C4-2B (cell line): ENCODE measurements at regions not wholly inside any gene's neighbourhood (a gene's known extent, or its start where the extent isn't known, plus 50 kb on each side); places are given as distances from the start of the nearest gene placed in this dataset.

Experiments used
- H3K27ac ChIP-seq: fragments of 450-650 bp; 2 replicates; pipeline ENCODE4 v1.5.1; 2017
- CTCF ChIP-seq: fragments of 450-650 bp; conservative IDR thresholded peaks from 2 replicates; pipeline ENCODE4 v1.5.1; 2017; ENCODE audit warnings: mild to moderate bottlenecking
- ZFX ChIP-seq: fragments of 450-650 bp; IDR thresholded peaks from 2 replicates; pipeline ENCODE4 v1.6.1; 2017

GRCh38 chr9:118305331-118305730 lies 601.1 kb downstream of the TLR4 start:
- TF ChIP-seq CTCF (no peak), ZFX (no peak)
- no peak overlapping the region for H3K27ac ChIP-seq

- TF ChIP-seq ZFX (no peak), CTCF (no peak)
- H3K27ac ChIP-seq = no peak overlapping the region
These were observed 602.6 kb downstream of the TLR4 start for GRCh38 chr9:118306801-118307200.

GRCh38 chr9:118313965-118314364 lies 609.8 kb downstream of the TLR4 start:
- TF ChIP-seq ZFX = no peak
- TF ChIP-seq CTCF = no peak
- no peak overlapping the region for H3K27ac ChIP-seq

GRCh38 chr9:118316831-118317343 lies 612.7 kb downstream of the TLR4 start:
- TF ChIP-seq ZFX = no peak
- TF ChIP-seq CTCF = no peak
- H3K27ac ChIP-seq = no peak overlapping the region

GRCh38 chr9:118318770-118319431 lies 614.7 kb downstream of the TLR4 start:
- TF ChIP-seq CTCF (no peak), ZFX (no peak)
- no peak overlapping the region for H3K27ac ChIP-seq

GRCh38 chr9:118321788-118322187 lies 617.6 kb downstream of the TLR4 start:
- TF ChIP-seq ZFX (no peak), CTCF (no peak)

GRCh38 chr9:118324706-118325105 lies 620.5 kb downstream of the TLR4 start:
- TF ChIP-seq CTCF = no peak
- TF ChIP-seq ZFX = no peak
- H3K27ac ChIP-seq = no peak overlapping the region

More at GRCh38 chr9:118321788-118322187, 617.6 kb downstream of the TLR4 start:
- H3K27ac ChIP-seq = no peak overlapping the region
